NCI-H1694 treated with DMSO at 0.1 percent for 48 hours (cell line): ENCODE measurements at regions not wholly inside any gene's neighbourhood (a gene's known extent, or its start where the extent isn't known, plus 50 kb on each side); places are given as distances from the start of the nearest gene placed in this dataset.

Source experiments
- DNase-seq: peaks from one replicate; lab custom pipeline; 2025; lab: John Stamatoyannopoulos, UW

- DNase-seq, result no peak
Observed at GRCh38 chrX:44470816-44471215, 71.8 kb downstream of the FUNDC1 start.

GRCh38 chrX:44462850-44463249 lies 79.8 kb downstream of the FUNDC1 start:
- DNase-seq, result no peak

- peak; percentile 27 for DNase-seq
Observed at GRCh38 chrX:44459501-44459900, 83.2 kb downstream of the FUNDC1 start.

- no peak for DNase-seq
Observed at GRCh38 chrX:44456685-44457084, 86.0 kb downstream of the FUNDC1 start.

DNA sequence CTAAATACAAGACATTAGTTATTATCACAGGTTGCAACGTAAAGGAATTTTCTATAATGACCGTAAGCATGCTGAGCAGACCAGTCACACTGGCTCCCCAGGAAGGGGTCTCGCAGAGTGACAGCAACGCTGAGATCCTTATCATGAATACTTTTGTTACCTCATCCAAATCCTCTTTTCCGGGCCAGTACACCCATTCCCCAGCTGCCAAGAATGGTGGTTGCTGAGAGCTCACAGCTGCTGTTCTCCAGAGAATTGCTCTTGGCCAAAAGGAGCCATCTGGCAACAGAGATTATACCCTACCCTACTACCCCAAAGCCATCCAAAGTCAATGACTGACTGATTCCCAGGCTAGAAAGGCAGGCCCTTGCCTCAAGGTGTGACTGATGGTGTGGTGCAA lies 91.6 kb downstream of the FUNDC1 start:
- DNase-seq, result peak; percentile 54

DNA sequence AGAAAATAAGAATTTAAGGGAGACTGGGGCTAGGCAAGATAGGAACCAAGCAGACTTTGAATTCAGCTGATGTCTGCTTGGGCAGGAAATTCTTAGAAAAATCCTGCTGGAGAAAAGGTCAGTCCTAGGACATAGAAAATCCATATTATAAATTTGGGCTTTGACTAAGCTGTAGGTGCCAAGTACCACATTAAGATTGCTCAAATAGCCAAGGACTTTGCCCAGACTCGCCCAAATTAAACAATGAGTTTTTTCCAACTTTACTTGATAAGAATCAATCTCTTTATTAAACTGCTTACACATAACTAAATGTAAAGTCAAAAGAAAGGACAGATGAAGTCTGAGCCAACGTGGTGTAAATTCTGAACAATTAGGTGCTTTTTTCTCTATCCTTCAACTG lies 95.4 kb downstream of the FUNDC1 start:
- DNase-seq, result no peak

GRCh38 chrX:44440006-44440405 lies 96.5 kb upstream of the EFHC2 start:
- no peak for DNase-seq

GRCh38 chrX:44439242-44439794 lies 95.8 kb upstream of the EFHC2 start:
- no peak for DNase-seq

DNA sequence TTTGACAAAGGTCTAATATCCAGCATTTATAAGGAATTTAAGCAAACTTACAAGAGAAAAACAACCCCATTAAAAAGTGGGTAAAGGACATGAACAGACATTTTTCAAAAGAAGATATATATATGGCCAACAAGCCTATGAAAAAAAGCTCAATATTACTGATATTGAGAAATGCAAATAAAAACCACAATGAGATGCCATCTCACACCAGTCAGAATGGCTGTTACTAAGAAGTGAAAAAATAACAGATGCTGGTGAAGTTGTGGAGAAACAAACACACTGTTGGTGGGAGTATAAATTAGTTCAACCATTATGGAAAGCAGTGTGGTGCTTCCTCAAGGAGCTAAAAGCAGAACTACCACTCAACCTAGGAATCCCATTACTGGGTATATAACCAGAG lies 91.6 kb upstream of the EFHC2 start:
- no peak for DNase-seq

GRCh38 chrX:44433556-44433955 lies 90.1 kb upstream of the EFHC2 start:
- no peak for DNase-seq

- no peak for DNase-seq
Observed at GRCh38 chrX:44432641-44433040, 89.2 kb upstream of the EFHC2 start.

GRCh38 chrX:44431194-44431593 lies 87.7 kb upstream of the EFHC2 start:
- DNase-seq, result no peak

- DNase-seq, result no peak
Observed at GRCh38 chrX:44428989-44429627, 85.6 kb upstream of the EFHC2 start.

- no peak for DNase-seq
Observed at GRCh38 chrX:44422631-44423030, 79.2 kb upstream of the EFHC2 start.

- DNase-seq, result no peak
Observed at GRCh38 chrX:44415639-44416386, 72.3 kb upstream of the EFHC2 start.

- DNase-seq, result no peak
Observed at GRCh38 chrX:44401151-44401550, 57.7 kb upstream of the EFHC2 start.

DNA sequence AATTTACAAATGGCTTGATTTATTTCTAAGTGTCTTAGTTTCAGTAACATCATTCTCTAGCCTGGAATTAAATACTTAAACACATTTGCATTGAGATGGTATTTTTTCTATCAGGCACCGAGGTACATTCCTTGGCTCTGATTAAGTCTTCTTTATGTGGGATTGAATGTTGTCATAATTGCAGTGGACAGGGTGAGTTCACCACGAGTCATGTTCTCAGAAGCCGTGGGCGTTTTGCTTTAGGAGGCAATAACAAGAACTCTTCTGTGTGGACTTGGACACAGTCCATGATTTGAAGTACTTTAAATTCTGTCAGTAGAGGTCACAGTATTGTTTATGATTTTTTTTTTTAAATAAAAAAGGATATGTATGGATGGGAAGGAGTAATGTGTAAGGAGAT lies 57.1 kb upstream of the EFHC2 start:
- no peak for DNase-seq

DNA sequence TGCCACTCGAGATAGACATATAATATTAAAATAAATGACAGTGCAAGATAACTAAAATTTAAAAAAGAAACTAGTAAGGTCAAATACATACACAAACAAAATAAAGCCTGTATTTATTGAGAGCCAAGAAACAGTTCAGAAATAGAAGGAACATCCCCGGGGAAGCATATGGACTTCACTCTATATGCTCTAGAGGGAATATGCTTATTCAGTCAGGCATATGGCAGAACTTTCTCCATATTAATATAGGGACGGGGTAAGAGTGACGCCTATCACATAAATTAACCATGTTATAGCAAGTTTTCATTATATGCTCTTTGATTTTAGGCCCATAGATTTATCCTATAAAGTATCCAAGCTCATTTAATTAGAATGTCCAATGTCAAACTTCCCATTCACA lies 56.7 kb upstream of the EFHC2 start:
- DNase-seq, result no peak
